Sigmoid colon (tissue), 4 donors: ENCODE measurements at regions not wholly inside any gene's neighbourhood (a gene's known extent, or its start where the extent isn't known, plus 50 kb on each side); places are given as distances from the start of the nearest gene placed in this dataset.

Source experiments
- CTCF ChIP-seq, 4 experiments: fragments of 450-650 bp in 3 of 4; fragments of 200-600 bp in 1 of 4; IDR thresholded peaks; one replicate each; pipeline ENCODE4 v1.5.1; 2016 to 2019; ENCODE audit warnings: antibody characterized with exemption in 4 of 4, mild to moderate bottlenecking in 3 of 4, moderate library complexity in 2 of 4
- EP300 ChIP-seq, 4 donors: sonication (generic); formaldehyde crosslinking; IDR thresholded peaks; one replicate each; pipeline ENCODE4 v1.6.1; 2017; ENCODE audit warnings: antibody characterized with exemption in 4 of 4
- POLR2A ChIP-seq, 2 donors: fragments of 450-650 bp; IDR thresholded peaks; one replicate each; pipeline ENCODE4 v1.6.1; 2016; ENCODE audit warnings: antibody characterized with exemption in 2 of 2, mild to moderate bottlenecking in 2 of 2, moderate library complexity in 2 of 2
- POLR2AphosphoS5 ChIP-seq, 4 donors: sonication (generic); formaldehyde crosslinking; IDR thresholded peaks; one replicate each; pipeline ENCODE4 v1.6.1; 2017; ENCODE audit warnings: antibody characterized with exemption in 4 of 4

DNA sequence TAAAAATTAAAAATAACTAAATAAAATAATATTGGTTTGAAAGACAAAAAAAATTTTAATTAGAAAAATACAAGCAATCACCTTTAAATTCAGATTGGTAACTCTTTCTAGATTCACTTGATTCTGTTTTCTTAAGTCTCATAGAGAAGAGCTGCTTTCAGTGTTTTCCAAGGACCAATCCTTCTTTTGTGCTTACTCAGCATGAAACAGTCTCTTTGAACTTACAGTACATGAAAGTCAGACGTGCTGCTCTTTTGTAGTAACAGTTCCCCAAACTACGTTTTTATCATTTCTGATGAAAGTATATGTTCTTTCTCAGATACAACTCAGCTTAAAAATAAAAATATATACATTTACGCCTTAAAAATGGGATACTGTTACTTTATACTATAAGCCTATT lies 171.9 kb upstream of the CCDC54 start:
- no peak for TF ChIP-seq POLR2AphosphoS5 (IDR thresholded peaks at IDR 0.05)
- no peak for TF ChIP-seq POLR2A (IDR thresholded peaks at IDR 0.05)
- no peak for TF ChIP-seq EP300 (IDR thresholded peaks at IDR 0.05)
- no peak for TF ChIP-seq CTCF (IDR thresholded peaks at IDR 0.05)
